Karpas-422 (cell line): ENCODE measurements at regions not wholly inside any gene's neighbourhood (a gene's known extent, or its start where the extent isn't known, plus 50 kb on each side); places are given as distances from the start of the nearest gene placed in this dataset.

ENCODE experiments used
- DNase-seq: peaks from one replicate; pipeline ENCODE4 v3.0.0-alpha.2; 2015
- H2AFZ ChIP-seq: fragments of 200-600 bp; sonication (generic); 2 replicates; pipeline ENCODE4 v1.6.1; 2014; ENCODE audit warnings: antibody characterized with exemption, low read length, mixed read lengths
- H3K27ac ChIP-seq: fragments of 200-600 bp; sonication (generic); 2 replicates; pipeline ENCODE4 v1.5.1; 2014; ENCODE audit warnings: mild to moderate bottlenecking, low read length, moderate library complexity
- H3K27me3 ChIP-seq: fragments of 200-600 bp; sonication (generic); 2 replicates; pipeline ENCODE4 v1.6.1; 2014; ENCODE audit warnings: low read length, mixed read lengths
- H3K36me3 ChIP-seq: fragments of 200-600 bp; sonication (generic); 2 replicates; pipeline ENCODE4 v1.6.1; 2014; ENCODE audit warnings: low read length, mixed read lengths; ENCODE audit not compliant: insufficient read depth
- H3K4me1 ChIP-seq: fragments of 200-600 bp; sonication (generic); 2 replicates; pipeline ENCODE4 v1.6.1; 2014; ENCODE audit warnings: mild to moderate bottlenecking, low read length, mixed read lengths
- H3K4me2 ChIP-seq: fragments of 200-600 bp; sonication (generic); 2 replicates; pipeline ENCODE4 v1.6.1; 2014; ENCODE audit warnings: low read length, low read depth, mild to moderate bottlenecking; ENCODE audit not compliant: poor library complexity, severe bottlenecking
- H3K4me3 ChIP-seq: fragments of 200-600 bp; sonication (generic); 2 replicates; pipeline ENCODE4 v1.5.1; 2014; ENCODE audit warnings: mild to moderate bottlenecking, antibody characterized with exemption, low read length, mixed read lengths
- H3K79me2 ChIP-seq: fragments of 200-600 bp; sonication (generic); 2 replicates; pipeline ENCODE4 v1.6.1; 2014; ENCODE audit warnings: mild to moderate bottlenecking, low read length, mixed read lengths
- H3K9ac ChIP-seq: fragments of 200-600 bp; sonication (generic); 2 replicates; pipeline ENCODE4 v1.6.0; 2014; ENCODE audit warnings: low read length
- H3K9me2 ChIP-seq: fragments of 200-600 bp; sonication (generic), shearing (Covaris generic); replicated peaks from 2 replicates; pipeline ENCODE4 v1.6.0; 2014; ENCODE audit warnings: mild to moderate bottlenecking, low read length, moderate library complexity; ENCODE audit not compliant: insufficient read depth
- H3K9me3 ChIP-seq: fragments of 300-700, 200-600 bp; sonication (generic); 2 replicates; pipeline ENCODE4 v1.6.1; 2014; ENCODE audit warnings: low read length, mixed read lengths
- H4K20me1 ChIP-seq: fragments of 200-600 bp; sonication (generic); 2 replicates; pipeline ENCODE4 v1.6.1; 2014; ENCODE audit warnings: mild to moderate bottlenecking, antibody characterized with exemption, low read length, low read depth; ENCODE audit not compliant: insufficient read depth

- Histone ChIP-seq H3K36me3 (no peaks in the 10 kb centered on the region), H3K9me2 (no peaks in the 10 kb centered on the region), H3K27ac (no peak overlapping the region), H3K9me3 (no peaks in the 10 kb centered on the region), H3K4me2 (no peak overlapping the region), H2AFZ (no peak overlapping the region), H3K79me2 (0 out of 2 replicates have a peak, but pooled peaks cover under 1% of the 10 kb centered on the region), H3K4me3 (no peak overlapping the region), H4K20me1 (no peaks in the 10 kb centered on the region), H3K4me1 (peaks cover 56% of the 10 kb centered on the region), H3K9ac (no peak overlapping the region), H3K27me3 (no peaks in the 10 kb centered on the region)
- DNase-seq = no peak
These were observed 710.7 kb downstream of the GALC start for GRCh38 chr14:87282266-87282665.

- H3K9me3 ChIP-seq = no peaks in the 10 kb centered on the region
- H3K36me3 ChIP-seq = peaks cover 6% of the 10 kb centered on the region; the same call in 1 of the 2 replicates
- DNase-seq = no peak
- H3K9ac ChIP-seq = no peak overlapping the region
- H4K20me1 ChIP-seq = no peaks in the 10 kb centered on the region
- H3K4me1 ChIP-seq = peaks cover 42% of the 10 kb centered on the region
- H3K27ac ChIP-seq = no peak overlapping the region
- H3K9me2 ChIP-seq = no peaks in the 10 kb centered on the region
- H3K79me2 ChIP-seq = 0 out of 2 replicates have a peak, but pooled peaks cover 7% of the 10 kb centered on the region
- H3K4me3 ChIP-seq = no peak overlapping the region
- H2AFZ ChIP-seq = no peak overlapping the region
- no peaks in the 10 kb centered on the region for H3K27me3 ChIP-seq
- H3K4me2 ChIP-seq = no peak overlapping the region
These were observed 714.6 kb downstream of the GALC start for GRCh38 chr14:87278415-87278814.

GRCh38 chr14:87271331-87271730 is 721.7 kb downstream of the GALC start:
- Histone ChIP-seq H3K79me2 (0 out of 2 replicates have a peak, but pooled peaks cover 5% of the 10 kb centered on the region), H3K27me3 (no peaks in the 10 kb centered on the region), H3K9me2 (no peaks in the 10 kb centered on the region), H2AFZ (no peak overlapping the region), H4K20me1 (no peaks in the 10 kb centered on the region), H3K4me2 (no peak overlapping the region), H3K4me3 (no peak overlapping the region), H3K36me3 (peaks cover 31% of the 10 kb centered on the region), H3K9me3 (no peaks in the 10 kb centered on the region), H3K4me1 (peaks cover 15% of the 10 kb centered on the region), H3K27ac (no peak overlapping the region), H3K9ac (no peak overlapping the region)
- no peak for DNase-seq

DNA sequence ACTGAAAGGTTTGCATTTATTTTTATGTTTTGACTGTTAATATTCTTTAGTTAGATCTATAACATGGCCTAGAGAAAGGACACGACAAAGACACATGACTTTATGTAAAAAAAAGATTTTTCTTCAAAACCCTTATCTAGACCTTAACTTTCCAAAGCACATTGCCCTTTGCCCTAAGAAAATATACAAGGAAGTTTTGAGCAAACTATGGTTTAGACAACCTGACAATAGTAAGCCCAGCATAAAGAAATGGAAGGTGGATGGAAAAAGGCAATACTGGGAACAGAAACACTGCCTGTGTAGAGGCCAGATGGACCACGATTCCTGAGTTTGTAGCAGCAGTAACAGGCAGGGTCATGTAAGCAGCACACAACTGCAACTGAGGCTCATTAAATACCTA is 724.0 kb downstream of the GALC start:
- Histone ChIP-seq H3K4me1 (peaks cover 19% of the 10 kb centered on the region), H3K27ac (no peak overlapping the region), H3K4me3 (no peak overlapping the region), H3K36me3 (peaks cover 31% of the 10 kb centered on the region), H4K20me1 (no peaks in the 10 kb centered on the region), H3K9ac (no peak overlapping the region), H2AFZ (no peak overlapping the region), H3K9me3 (no peaks in the 10 kb centered on the region), H3K27me3 (no peaks in the 10 kb centered on the region), H3K4me2 (no peak overlapping the region), H3K79me2 (0 out of 2 replicates have a peak, but pooled peaks cover 5% of the 10 kb centered on the region), H3K9me2 (no peaks in the 10 kb centered on the region)
- DNase-seq = no peak

DNA sequence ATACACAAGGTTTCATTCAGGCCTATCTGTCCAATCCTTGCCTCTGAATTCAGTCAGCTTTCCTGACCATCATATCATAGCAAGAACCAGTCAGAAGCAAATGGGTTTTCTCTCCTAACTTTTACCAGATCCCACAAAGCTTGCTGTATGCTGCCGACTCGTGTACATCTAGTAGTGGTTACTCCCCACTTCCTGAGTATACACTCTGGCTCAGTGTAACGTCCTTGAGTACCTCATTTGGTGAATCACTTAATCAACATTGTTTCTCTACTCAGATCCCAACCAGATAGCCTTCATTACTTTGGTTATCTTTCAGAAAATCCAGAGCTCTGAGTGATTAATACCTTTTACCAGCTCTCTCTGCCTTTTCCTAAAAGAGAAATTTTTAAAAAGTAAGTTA is 728.2 kb downstream of the GALC start:
- Histone ChIP-seq H3K4me1 (peaks cover 31% of the 10 kb centered on the region), H3K4me2 (no peak overlapping the region), H3K27me3 (no peaks in the 10 kb centered on the region), H3K9ac (no peak overlapping the region), H4K20me1 (no peaks in the 10 kb centered on the region), H3K27ac (no peak overlapping the region), H3K4me3 (no peak overlapping the region), H2AFZ (no peak overlapping the region), H3K9me3 (no peaks in the 10 kb centered on the region), H3K9me2 (no peaks in the 10 kb centered on the region), H3K79me2 (0 out of 2 replicates have a peak, but pooled peaks cover 5% of the 10 kb centered on the region), H3K36me3 (peaks cover 25% of the 10 kb centered on the region)
- DNase-seq = no peak

DNA sequence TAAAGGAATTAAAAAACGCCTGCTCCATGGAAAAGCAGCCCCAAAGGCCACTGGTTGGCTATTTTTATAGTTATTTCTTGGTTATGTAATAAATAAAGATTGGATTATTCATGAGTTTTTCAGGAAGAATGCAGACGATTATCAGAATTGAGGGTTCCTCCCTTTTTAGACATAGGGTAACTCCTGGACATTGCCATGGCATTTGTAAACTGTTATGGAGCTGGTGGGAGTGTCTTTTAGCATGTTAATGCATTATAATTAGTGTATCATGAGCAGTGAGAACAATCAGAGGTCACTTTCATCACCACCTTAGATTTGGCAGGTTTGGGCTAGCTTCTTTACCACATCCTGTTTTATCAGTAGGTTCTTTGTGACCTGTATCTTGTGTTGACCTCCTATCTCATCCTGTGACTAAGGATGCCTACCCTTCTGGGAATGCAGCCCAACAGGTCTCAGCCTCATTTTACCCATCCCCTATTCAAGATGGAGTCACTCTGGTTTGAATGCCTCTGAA is 728.7 kb downstream of the GALC start:
- no peaks in the 10 kb centered on the region for H3K9me3 ChIP-seq
- no peak for DNase-seq

GRCh38 chr14:87261621-87262020 is 731.4 kb downstream of the GALC start:
- Histone ChIP-seq H3K9me2 (no peaks in the 10 kb centered on the region), H3K9ac (no peak overlapping the region), H3K4me2 (no peak overlapping the region), H3K27me3 (no peaks in the 10 kb centered on the region), H3K27ac (0 out of 2 replicates have a peak overlapping the region, but pooled peaks have one; percentile 8), H3K36me3 (peaks cover 23% of the 10 kb centered on the region; the same call in 1 of the 2 replicates), H4K20me1 (no peaks in the 10 kb centered on the region), H2AFZ (peak overlapping the region; percentile 5; the same call in 1 of the 2 replicates), H3K79me2 (no peaks in the 10 kb centered on the region), H3K9me3 (no peaks in the 10 kb centered on the region; the same call in 1 of the 2 replicates), H3K4me3 (no peak overlapping the region), H3K4me1 (peaks cover 20% of the 10 kb centered on the region)
- DNase-seq = no peak

More for the DNA sequence above, 728.7 kb downstream of the GALC start:
- Histone ChIP-seq H3K27ac (no peak overlapping the region), H3K4me1 (peaks cover 31% of the 10 kb centered on the region), H3K9me2 (no peaks in the 10 kb centered on the region), H3K4me3 (no peak overlapping the region), H3K27me3 (no peaks in the 10 kb centered on the region), H3K36me3 (peaks cover 25% of the 10 kb centered on the region), H3K79me2 (0 out of 2 replicates have a peak, but pooled peaks cover 5% of the 10 kb centered on the region), H2AFZ (no peak overlapping the region), H3K9ac (no peak overlapping the region), H3K4me2 (no peak overlapping the region), H4K20me1 (no peaks in the 10 kb centered on the region)

- H3K4me2 ChIP-seq = no peak overlapping the region
- no peak overlapping the region for H2AFZ ChIP-seq
- H3K9ac ChIP-seq = no peak overlapping the region
- H3K27ac ChIP-seq = no peak overlapping the region
- no peaks in the 10 kb centered on the region for H3K27me3 ChIP-seq
- H3K9me2 ChIP-seq = no peaks in the 10 kb centered on the region
- no peaks in the 10 kb centered on the region; the same call in 1 of the 2 replicates for H3K9me3 ChIP-seq
- H3K36me3 ChIP-seq = peaks cover 30% of the 10 kb centered on the region
- no peak for DNase-seq
- peaks cover 19% of the 10 kb centered on the region for H3K4me1 ChIP-seq
- H3K79me2 ChIP-seq = no peaks in the 10 kb centered on the region
- H4K20me1 ChIP-seq = no peaks in the 10 kb centered on the region
- no peak overlapping the region for H3K4me3 ChIP-seq
These were observed 732.5 kb downstream of the GALC start for GRCh38 chr14:87260460-87260859.
